ENCODE measurements at regions not wholly inside any gene's neighbourhood (a gene's known extent, or its start where the extent isn't known, plus 50 kb on each side); places are given as distances from the start of the nearest gene placed in this dataset.
"Not testable (repeated sequence)": the region's sequence is repeated elsewhere in the genome, so short reads cannot be mapped to it uniquely, and the experiment has no call there.

GRCh38 chr10:59027975-59028655 lies 148.3 kb upstream of the PHYHIPL start:
- Histone ChIP-seq H3K4me2 (ENCODE audit: low read length) (no peak overlapping the region), H3K4me3 (ENCODE audit: low read length) (no peak overlapping the region), H3K36me3 (ENCODE audit: insufficient read depth, low read length) (no peaks in the 10 kb centered on the region), H3K9me3 (replicated peaks; ENCODE audit: low read length) (no peaks in the 10 kb centered on the region), H3K9ac (ENCODE audit: low read depth, low read length) (no peak overlapping the region), H3K4me1 (ENCODE audit: control insufficient read depth, insufficient read depth, low read length) (peaks cover 6% of the 10 kb centered on the region), H3K27me3 (ENCODE audit: control insufficient read depth, insufficient read depth, low read length) (no peaks in the 10 kb centered on the region)

- Histone ChIP-seq H3K4me1 (ENCODE audit: control insufficient read depth, insufficient read depth, low read length) (no peaks in the 10 kb centered on the region), H3K9me3 (replicated peaks; ENCODE audit: low read length) (no peaks in the 10 kb centered on the region), H3K9ac (ENCODE audit: low read depth, low read length) (no peak overlapping the region), H3K4me3 (ENCODE audit: low read length) (no peak overlapping the region), H3K36me3 (ENCODE audit: insufficient read depth, low read length) (no peaks in the 10 kb centered on the region), H3K27me3 (ENCODE audit: control insufficient read depth, insufficient read depth, low read length) (no peaks in the 10 kb centered on the region), H3K4me2 (ENCODE audit: low read length) (no peak overlapping the region)
Observed at GRCh38 chr10:59033622-59034021, 142.8 kb upstream of the PHYHIPL start.

- H3K36me3 ChIP-seq (ENCODE audit: insufficient read depth, low read length): no peaks in the 10 kb centered on the region
- no peaks in the 10 kb centered on the region for H3K27me3 ChIP-seq (ENCODE audit: control insufficient read depth, insufficient read depth, low read length)
- H3K4me3 ChIP-seq (ENCODE audit: low read length): no peak overlapping the region
- no peak overlapping the region for H3K4me2 ChIP-seq (ENCODE audit: low read length)
- no peaks in the 10 kb centered on the region for H3K4me1 ChIP-seq (ENCODE audit: control insufficient read depth, insufficient read depth, low read length)
- no peaks in the 10 kb centered on the region for H3K9me3 ChIP-seq (replicated peaks; ENCODE audit: low read length)
- H3K9ac ChIP-seq (ENCODE audit: low read depth, low read length): no peak overlapping the region
Observed at GRCh38 chr10:59036311-59037017, 140.0 kb upstream of the PHYHIPL start.

GRCh38 chr10:59037018-59037389 lies 139.4 kb upstream of the PHYHIPL start:
- Histone ChIP-seq H3K9ac (ENCODE audit: low read depth, low read length) (no peak overlapping the region), H3K4me3 (ENCODE audit: low read length) (no peak overlapping the region), H3K4me2 (ENCODE audit: low read length) (no peak overlapping the region), H3K27me3 (ENCODE audit: control insufficient read depth, insufficient read depth, low read length) (no peaks in the 10 kb centered on the region), H3K4me1 (ENCODE audit: control insufficient read depth, insufficient read depth, low read length) (no peaks in the 10 kb centered on the region), H3K9me3 (replicated peaks; ENCODE audit: low read length) (no peaks in the 10 kb centered on the region), H3K36me3 (ENCODE audit: insufficient read depth, low read length) (no peaks in the 10 kb centered on the region)

GRCh38 chr10:59037506-59037905 lies 138.9 kb upstream of the PHYHIPL start:
- Histone ChIP-seq H3K4me3 (ENCODE audit: low read length) (no peak overlapping the region), H3K9me3 (replicated peaks; ENCODE audit: low read length) (no peaks in the 10 kb centered on the region), H3K4me1 (ENCODE audit: control insufficient read depth, insufficient read depth, low read length) (no peaks in the 10 kb centered on the region), H3K9ac (ENCODE audit: low read depth, low read length) (no peak overlapping the region), H3K4me2 (ENCODE audit: low read length) (no peak overlapping the region), H3K27me3 (ENCODE audit: control insufficient read depth, insufficient read depth, low read length) (no peaks in the 10 kb centered on the region), H3K36me3 (ENCODE audit: insufficient read depth, low read length) (no peaks in the 10 kb centered on the region)

- not testable (repeated sequence) for H3K9me3 ChIP-seq (replicated peaks; ENCODE audit: low read length); H3K9ac ChIP-seq (ENCODE audit: low read depth, low read length); H3K36me3 ChIP-seq (ENCODE audit: insufficient read depth, low read length); H3K4me2 ChIP-seq (ENCODE audit: low read length); H3K27me3 ChIP-seq (ENCODE audit: control insufficient read depth, insufficient read depth, low read length); H3K4me1 ChIP-seq (ENCODE audit: control insufficient read depth, insufficient read depth, low read length); H3K4me3 ChIP-seq (ENCODE audit: low read length)
Observed at GRCh38 chr10:59043358-59043757, 133.1 kb upstream of the PHYHIPL start.

- Histone ChIP-seq H3K9me3 (replicated peaks; ENCODE audit: low read length) (no peaks in the 10 kb centered on the region), H3K36me3 (ENCODE audit: insufficient read depth, low read length) (no peaks in the 10 kb centered on the region), H3K27me3 (ENCODE audit: control insufficient read depth, insufficient read depth, low read length) (peaks cover 3% of the 10 kb centered on the region), H3K9ac (ENCODE audit: low read depth, low read length) (no peak overlapping the region), H3K4me1 (ENCODE audit: control insufficient read depth, insufficient read depth, low read length) (no peaks in the 10 kb centered on the region), H3K4me2 (ENCODE audit: low read length) (no peak overlapping the region), H3K4me3 (ENCODE audit: low read length) (no peak overlapping the region)
Observed at GRCh38 chr10:59047180-59047579, 129.3 kb upstream of the PHYHIPL start.

GRCh38 chr10:59047957-59048618 lies 128.4 kb upstream of the PHYHIPL start:
- Histone ChIP-seq H3K4me2 (ENCODE audit: low read length) (no peak overlapping the region), H3K4me1 (ENCODE audit: control insufficient read depth, insufficient read depth, low read length) (no peaks in the 10 kb centered on the region), H3K4me3 (ENCODE audit: low read length) (no peak overlapping the region), H3K36me3 (ENCODE audit: insufficient read depth, low read length) (no peaks in the 10 kb centered on the region), H3K9me3 (replicated peaks; ENCODE audit: low read length) (no peaks in the 10 kb centered on the region), H3K9ac (ENCODE audit: low read depth, low read length) (no peak overlapping the region), H3K27me3 (ENCODE audit: control insufficient read depth, insufficient read depth, low read length) (peaks cover 3% of the 10 kb centered on the region)

GRCh38 chr10:59053502-59053901 lies 122.9 kb upstream of the PHYHIPL start:
- H3K27me3 ChIP-seq (ENCODE audit: control insufficient read depth, insufficient read depth, low read length); H3K4me3 ChIP-seq (ENCODE audit: low read length); H3K4me2 ChIP-seq (ENCODE audit: low read length); H3K9ac ChIP-seq (ENCODE audit: low read depth, low read length); H3K4me1 ChIP-seq (ENCODE audit: control insufficient read depth, insufficient read depth, low read length); H3K9me3 ChIP-seq (replicated peaks; ENCODE audit: low read length); H3K36me3 ChIP-seq (ENCODE audit: insufficient read depth, low read length): not testable (repeated sequence)

GRCh38 chr10:59055045-59055444 lies 121.4 kb upstream of the PHYHIPL start:
- no peak overlapping the region for H3K4me2 ChIP-seq (ENCODE audit: low read length)
- peaks cover 9% of the 10 kb centered on the region for H3K27me3 ChIP-seq (ENCODE audit: control insufficient read depth, insufficient read depth, low read length)
- no peaks in the 10 kb centered on the region for H3K36me3 ChIP-seq (ENCODE audit: insufficient read depth, low read length)
- no peak overlapping the region for H3K9ac ChIP-seq (ENCODE audit: low read depth, low read length)
- no peaks in the 10 kb centered on the region for H3K9me3 ChIP-seq (replicated peaks; ENCODE audit: low read length)
- H3K4me3 ChIP-seq (ENCODE audit: low read length): no peak overlapping the region
- no peaks in the 10 kb centered on the region for H3K4me1 ChIP-seq (ENCODE audit: control insufficient read depth, insufficient read depth, low read length)

- Histone ChIP-seq H3K4me1 (ENCODE audit: control insufficient read depth, insufficient read depth, low read length) (no peaks in the 10 kb centered on the region), H3K4me2 (ENCODE audit: low read length) (no peak overlapping the region), H3K27me3 (ENCODE audit: control insufficient read depth, insufficient read depth, low read length) (peaks cover 9% of the 10 kb centered on the region), H3K36me3 (ENCODE audit: insufficient read depth, low read length) (no peaks in the 10 kb centered on the region), H3K9me3 (replicated peaks; ENCODE audit: low read length) (no peaks in the 10 kb centered on the region), H3K9ac (ENCODE audit: low read depth, low read length) (no peak overlapping the region), H3K4me3 (ENCODE audit: low read length) (no peak overlapping the region)
Observed at GRCh38 chr10:59057345-59057744, 119.1 kb upstream of the PHYHIPL start.

GRCh38 chr10:59060852-59061251 lies 115.6 kb upstream of the PHYHIPL start:
- H3K9me3 ChIP-seq (replicated peaks; ENCODE audit: low read length): no peaks in the 10 kb centered on the region

More at GRCh38 chr10:59060852-59061251, 115.6 kb upstream of the PHYHIPL start:
- peaks cover 9% of the 10 kb centered on the region for H3K27me3 ChIP-seq (ENCODE audit: control insufficient read depth, insufficient read depth, low read length)
- no peak overlapping the region for H3K4me3 ChIP-seq (ENCODE audit: low read length)
- no peak overlapping the region for H3K9ac ChIP-seq (ENCODE audit: low read depth, low read length)
- H3K4me2 ChIP-seq (ENCODE audit: low read length): no peak overlapping the region
- no peaks in the 10 kb centered on the region for H3K36me3 ChIP-seq (ENCODE audit: insufficient read depth, low read length)
- no peaks in the 10 kb centered on the region for H3K4me1 ChIP-seq (ENCODE audit: control insufficient read depth, insufficient read depth, low read length)
